HG02938 (cell line): ENCODE measurements at regions not wholly inside any gene's neighbourhood (a gene's known extent, or its start where the extent isn't known, plus 50 kb on each side); places are given as distances from the start of the nearest gene placed in this dataset.

ENCODE experiments used
- ATAC-seq: cut with Tn5 transposase; IDR thresholded peaks from one replicate; pipeline ENCODE4 v1.9.1; 2021; ENCODE audit warnings: mild to moderate bottlenecking, moderate library complexity; ENCODE audit not compliant: unreplicated experiment

GRCh38 chr20:10986586-10986985 lies 312.8 kb upstream of the JAG1 start:
- no peak for ATAC-seq

GRCh38 chr20:10987651-10988383 lies 314.0 kb upstream of the JAG1 start:
- ATAC-seq, result no peak

- ATAC-seq, result no peak
These were observed 317.0 kb upstream of the JAG1 start for GRCh38 chr20:10990625-10991382.

GRCh38 chr20:10992731-10993130 lies 318.9 kb upstream of the JAG1 start:
- no peak for ATAC-seq

- no peak for ATAC-seq
These were observed 321.3 kb upstream of the JAG1 start for GRCh38 chr20:10994991-10995700.

- ATAC-seq, result no peak
These were observed 324.7 kb upstream of the JAG1 start for GRCh38 chr20:10998476-10998875.

GRCh38 chr20:11000416-11000815 lies 326.6 kb upstream of the JAG1 start:
- ATAC-seq, result no peak

GRCh38 chr20:11001302-11001701 lies 327.5 kb upstream of the JAG1 start:
- no peak for ATAC-seq

- ATAC-seq, result no peak
These were observed 328.2 kb upstream of the JAG1 start for GRCh38 chr20:11001764-11002540.

- ATAC-seq, result no peak
These were observed 329.5 kb upstream of the JAG1 start for GRCh38 chr20:11003341-11003740.

GRCh38 chr20:11008444-11009033 lies 334.7 kb upstream of the JAG1 start:
- no peak for ATAC-seq

GRCh38 chr20:11011653-11012052 lies 337.9 kb upstream of the JAG1 start:
- ATAC-seq, result no peak

GRCh38 chr20:11012975-11013374 lies 339.2 kb upstream of the JAG1 start:
- ATAC-seq, result no peak

GRCh38 chr20:11013801-11014200 lies 340.0 kb upstream of the JAG1 start:
- no peak for ATAC-seq

GRCh38 chr20:11015440-11015839 lies 341.6 kb upstream of the JAG1 start:
- ATAC-seq, result no peak

GRCh38 chr20:11017446-11017845 lies 343.6 kb upstream of the JAG1 start:
- ATAC-seq, result no peak

GRCh38 chr20:11018668-11019170 lies 344.9 kb upstream of the JAG1 start:
- no peak for ATAC-seq

GRCh38 chr20:11020712-11021111 lies 346.9 kb upstream of the JAG1 start:
- ATAC-seq, result no peak

GRCh38 chr20:11027224-11027623 lies 353.4 kb upstream of the JAG1 start:
- ATAC-seq, result no peak

GRCh38 chr20:11030351-11030750 lies 356.6 kb upstream of the JAG1 start:
- no peak for ATAC-seq
